HG02623 (cell line): ENCODE measurements at regions not wholly inside any gene's neighbourhood (a gene's known extent, or its start where the extent isn't known, plus 50 kb on each side); places are given as distances from the start of the nearest gene placed in this dataset.
"Not testable (repeated sequence)": the region's sequence is repeated elsewhere in the genome, so short reads cannot be mapped to it uniquely, and the experiment has no call there.

Experiments
- ATAC-seq: cut with Tn5 transposase; IDR thresholded peaks from one replicate; pipeline ENCODE4 v1.9.1; 2021; ENCODE audit warnings: moderate library complexity; ENCODE audit not compliant: unreplicated experiment

GRCh38 chr21:17050646-17051045, 462.2 kb upstream of the CXADR start:
- no peak for ATAC-seq

DNA sequence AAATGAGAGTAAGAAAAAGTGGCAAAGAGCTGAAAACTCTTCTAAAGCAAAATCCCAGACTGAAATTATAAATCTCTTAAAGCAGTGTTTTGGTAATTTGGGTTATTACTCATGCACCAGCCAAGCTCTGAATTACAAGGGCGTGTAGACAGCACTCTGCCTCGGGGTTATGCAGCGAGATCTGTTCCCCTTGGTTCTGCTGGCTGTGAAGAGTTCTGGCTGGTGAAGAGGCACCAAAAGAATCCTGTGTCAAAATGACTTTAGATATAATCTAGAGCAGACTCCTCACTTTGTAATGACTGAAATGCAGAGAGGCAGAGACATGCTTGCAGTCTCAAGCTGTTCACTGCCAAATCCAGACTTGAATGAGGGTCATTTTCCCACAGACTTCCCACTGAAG, 461.8 kb upstream of the CXADR start:
- no peak for ATAC-seq

- ATAC-seq, result no peak
These were observed 459.5 kb upstream of the CXADR start for GRCh38 chr21:17053321-17053720.

DNA sequence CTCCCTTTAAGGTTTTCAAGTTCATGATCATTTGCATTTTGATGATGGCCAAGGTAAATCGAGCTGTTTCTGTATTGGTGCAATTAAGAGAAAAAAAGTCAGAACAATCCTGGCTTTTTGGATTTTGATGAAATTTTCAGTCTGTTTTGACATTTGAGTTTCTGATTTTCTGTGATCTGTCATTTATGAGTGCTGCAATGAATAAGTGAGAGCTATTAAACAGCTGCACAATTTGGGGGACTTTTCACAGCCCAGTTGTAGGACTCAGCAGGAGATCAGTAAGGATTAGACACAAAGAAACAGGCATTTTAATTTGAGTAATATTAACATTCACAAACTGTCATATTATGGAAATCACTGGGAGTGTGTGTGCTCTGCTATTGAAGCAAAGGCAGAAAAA, 452.9 kb upstream of the CXADR start:
- no peak for ATAC-seq

DNA sequence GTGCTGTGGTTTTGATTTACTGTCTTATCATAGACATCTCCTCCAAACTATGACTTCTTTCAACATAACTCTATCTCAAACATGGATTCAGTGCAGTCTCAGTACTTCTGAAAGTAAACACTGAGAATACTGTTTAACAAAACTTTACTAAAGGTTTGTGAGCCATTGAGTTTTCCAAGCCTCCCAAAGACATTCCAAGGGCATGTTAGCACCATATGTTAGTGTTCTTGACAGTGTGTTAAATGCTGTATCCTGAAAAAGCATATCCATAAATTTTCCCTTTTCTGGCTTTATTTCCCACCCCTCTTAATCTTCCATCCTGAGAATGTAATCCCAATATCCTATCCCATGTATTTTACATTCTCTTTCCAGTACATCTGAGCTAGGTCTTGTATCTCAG, 446.8 kb upstream of the CXADR start:
- ATAC-seq, result no peak

DNA sequence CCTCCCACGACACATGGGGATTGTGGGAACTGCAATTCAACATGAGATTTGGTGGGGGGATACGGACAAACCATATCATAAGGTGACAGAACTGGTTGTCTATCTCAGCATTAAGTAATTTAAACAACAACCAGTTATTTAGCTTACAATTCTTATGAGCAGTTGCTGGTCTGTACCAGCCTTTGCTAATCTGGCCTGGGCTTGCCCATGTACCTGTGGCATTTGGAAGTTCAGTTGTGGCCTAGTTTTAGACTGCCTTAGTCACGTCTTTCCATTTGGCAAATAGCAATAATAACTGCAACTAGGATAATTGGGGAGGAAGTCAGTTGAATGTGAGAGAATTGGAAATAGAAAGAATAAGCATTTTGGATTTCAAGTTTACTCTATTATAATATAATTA, 441.8 kb upstream of the CXADR start:
- ATAC-seq, result no peak

- no peak for ATAC-seq
These were observed 431.6 kb upstream of the CXADR start for GRCh38 chr21:17081193-17081592.

GRCh38 chr21:17082843-17083483, 429.9 kb upstream of the CXADR start:
- no peak for ATAC-seq

DNA sequence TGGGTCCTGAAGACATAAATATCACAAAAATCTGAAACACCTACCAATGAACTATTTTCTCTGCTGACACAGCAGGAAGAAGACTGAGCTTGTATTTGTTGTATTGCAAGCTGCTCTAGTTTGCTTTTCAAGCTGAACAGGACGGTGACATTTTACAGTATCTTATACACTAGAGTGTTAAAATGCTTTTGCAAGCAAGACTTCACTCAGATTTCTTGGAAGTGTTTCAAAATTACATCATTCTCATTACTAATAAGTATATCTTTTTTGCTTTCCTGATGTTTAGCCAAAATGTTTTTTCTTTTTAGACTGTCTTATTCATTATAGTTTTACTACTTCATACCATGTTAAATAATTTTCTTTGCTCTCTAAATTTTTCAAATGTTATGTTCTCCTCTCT, 427.1 kb upstream of the CXADR start:
- ATAC-seq, result no peak

DNA sequence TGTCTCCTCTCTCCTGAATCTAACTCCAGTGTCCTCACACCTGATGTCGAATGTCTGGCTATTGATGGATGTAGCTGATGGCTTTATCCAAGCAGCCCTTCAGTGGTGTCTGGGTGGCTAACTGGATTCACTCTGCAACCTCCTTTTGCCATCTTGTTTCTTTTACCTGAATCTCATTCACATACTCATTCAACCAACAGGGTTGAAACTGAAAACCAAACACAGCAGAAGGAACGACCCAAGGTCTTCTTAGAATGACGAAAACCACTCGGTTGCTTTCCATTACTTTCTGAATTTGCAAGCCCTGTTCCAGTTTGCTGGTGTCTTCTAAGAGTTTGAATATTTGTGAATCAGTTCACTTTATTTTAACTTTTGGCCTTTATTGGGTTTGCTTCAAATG, 424.3 kb upstream of the CXADR start:
- ATAC-seq, result no peak

- ATAC-seq, result no peak
These were observed 423.8 kb upstream of the CXADR start for GRCh38 chr21:17089091-17089491.

DNA sequence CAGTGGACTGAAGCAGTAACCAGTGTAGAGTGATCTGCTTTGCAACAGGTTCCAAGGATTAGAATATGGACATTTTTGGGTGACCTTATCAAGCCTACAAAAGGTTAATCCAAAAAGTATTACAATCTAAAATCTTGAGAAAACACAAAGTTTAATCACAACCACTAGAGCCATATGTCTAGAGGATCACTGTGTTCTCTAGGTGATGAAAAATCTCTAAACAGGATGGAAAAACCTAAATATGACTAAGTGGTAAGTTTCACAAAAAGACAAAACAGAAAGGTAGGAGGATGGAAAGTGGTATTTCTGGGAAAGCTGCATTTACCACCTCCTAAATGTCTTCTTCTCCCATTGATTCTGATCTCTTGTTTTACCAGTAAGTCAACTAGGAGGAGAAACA, 411.1 kb upstream of the CXADR start:
- no peak for ATAC-seq

- no peak for ATAC-seq
These were observed 406.9 kb upstream of the CXADR start for GRCh38 chr21:17105932-17106331.

DNA sequence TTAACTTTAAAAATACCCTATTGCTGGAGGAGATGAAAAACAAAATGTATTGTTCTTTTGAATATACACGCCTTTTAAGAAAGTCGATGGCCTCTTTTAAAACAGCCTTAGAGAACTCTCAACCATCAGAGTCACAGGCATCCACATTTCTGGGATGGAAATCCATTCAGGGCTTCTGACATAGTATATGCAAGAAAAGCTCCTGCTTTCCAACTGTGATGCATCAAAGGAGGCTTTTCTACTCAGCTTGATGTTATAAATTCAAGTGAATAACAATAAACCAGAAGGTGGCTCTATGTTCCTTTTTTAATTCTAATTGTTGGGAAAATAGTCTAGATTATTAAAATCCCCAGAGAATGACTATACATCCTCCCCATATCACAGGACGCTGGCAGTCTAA, 398.8 kb upstream of the CXADR start:
- no peak for ATAC-seq

DNA sequence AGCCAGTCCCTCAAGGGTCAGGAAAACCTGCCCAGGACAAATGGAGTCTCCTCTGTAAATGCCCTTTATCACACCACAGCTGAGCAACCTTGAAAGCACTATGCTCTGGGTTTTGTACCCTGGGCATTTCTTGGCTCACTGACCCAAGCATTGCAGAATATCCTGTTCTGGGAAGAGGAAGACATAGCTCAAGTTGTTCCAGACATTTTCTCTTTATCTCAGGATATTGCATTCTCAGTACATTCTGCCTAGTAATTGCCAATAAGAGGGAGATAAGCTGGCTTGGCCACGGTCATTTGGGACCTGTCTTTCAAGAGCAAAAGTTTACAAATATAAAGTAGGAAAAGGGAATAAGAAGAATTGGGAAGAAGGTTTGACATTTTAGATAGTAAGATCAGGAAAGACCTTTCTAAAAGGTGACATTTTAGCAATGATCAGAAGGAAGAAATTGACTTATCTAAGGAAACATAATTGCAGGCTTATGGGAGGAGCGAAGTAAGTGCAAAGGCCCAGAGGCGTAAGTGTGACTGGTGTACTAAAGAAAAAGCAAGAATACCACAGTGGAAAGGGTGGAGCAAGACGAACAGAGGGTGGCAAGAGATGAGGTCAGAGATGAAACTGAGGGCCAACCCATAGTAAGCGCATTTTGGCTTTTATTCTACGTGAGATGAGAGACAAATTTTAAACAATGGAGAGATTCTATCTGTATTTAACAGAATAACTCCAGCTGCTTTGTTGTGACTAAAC, 394.0 kb upstream of the CXADR start:
- ATAC-seq, result no peak

GRCh38 chr21:17119466-17120297, 393.2 kb upstream of the CXADR start:
- ATAC-seq, result no peak

DNA sequence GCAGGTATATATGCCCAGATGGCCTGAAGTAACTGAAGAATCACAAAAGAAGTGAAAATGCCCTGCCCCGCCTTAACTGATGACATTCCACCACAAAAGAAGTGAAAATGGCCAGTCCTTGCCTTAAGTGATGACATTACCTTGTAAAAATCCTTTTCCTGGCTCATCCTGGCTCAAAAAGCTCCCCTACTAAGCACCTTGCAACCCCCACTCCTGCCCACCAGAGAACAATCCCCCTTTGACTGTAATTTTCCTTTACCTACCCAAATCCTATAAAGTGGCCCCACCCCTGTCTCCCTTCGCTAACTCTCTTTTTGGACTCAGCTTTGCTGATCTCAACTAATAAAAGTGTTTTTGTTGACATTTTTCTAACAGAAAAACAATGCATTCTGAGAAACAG, 385.4 kb upstream of the CXADR start:
- not testable (repeated sequence) for ATAC-seq

- ATAC-seq, result no peak
These were observed 384.7 kb upstream of the CXADR start for GRCh38 chr21:17128132-17128531.

DNA sequence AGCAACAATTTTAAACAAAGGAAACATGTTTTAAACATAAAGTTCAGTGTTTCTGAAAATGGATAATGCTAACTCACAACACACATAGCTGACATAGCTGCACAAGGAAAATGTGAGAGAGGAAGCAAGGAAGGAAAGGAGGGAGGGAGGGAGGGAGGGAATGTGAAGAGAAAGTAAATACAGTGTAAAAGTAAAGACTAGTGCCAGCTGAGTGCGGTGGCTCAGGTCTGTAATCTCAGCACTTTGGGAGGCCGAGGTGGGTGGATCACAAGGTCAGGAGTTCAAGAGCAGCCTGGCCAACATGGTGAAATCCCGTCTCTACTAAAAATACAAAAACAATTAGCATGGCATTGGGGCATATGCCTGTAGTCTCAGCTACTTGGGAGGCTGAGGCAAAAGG, 373.7 kb upstream of the CXADR start:
- not testable (repeated sequence) for ATAC-seq

DNA sequence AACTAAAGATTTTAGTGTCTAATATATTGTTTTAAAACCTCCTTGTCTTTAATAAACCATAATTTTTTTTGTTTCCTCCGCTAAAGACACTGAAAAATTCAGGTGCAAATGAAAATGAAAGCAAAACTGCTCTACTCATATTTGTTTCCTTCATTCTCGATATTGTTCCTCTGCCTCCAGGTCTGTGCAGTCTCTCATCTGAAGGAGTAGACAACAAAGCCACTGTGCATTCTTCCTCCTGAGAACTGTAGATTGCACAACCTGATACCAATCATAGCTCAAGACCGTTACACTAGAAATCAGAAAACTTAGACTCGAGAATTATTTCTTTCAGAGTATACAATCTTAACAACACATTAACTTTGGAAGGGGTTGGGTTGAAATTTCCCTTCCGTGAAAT, 373.1 kb upstream of the CXADR start:
- no peak for ATAC-seq

DNA sequence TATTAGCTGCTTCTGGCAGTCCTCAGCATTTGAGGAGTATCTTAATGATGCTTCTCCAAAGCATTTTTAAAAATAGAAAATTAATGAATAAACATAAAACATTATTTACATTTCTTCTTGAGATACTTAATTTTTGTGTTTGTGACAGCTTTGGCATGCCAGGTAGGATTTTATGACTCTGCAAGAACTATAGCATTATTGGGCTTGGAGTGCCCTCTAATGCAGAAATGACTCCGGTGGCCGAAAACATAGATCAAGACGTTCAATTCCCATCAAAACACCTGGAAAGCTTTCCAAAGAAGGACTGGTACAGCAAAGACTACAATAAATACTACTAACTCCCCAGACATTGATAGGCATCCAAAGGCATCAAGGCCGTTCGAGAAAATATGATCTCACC, 366.4 kb upstream of the CXADR start:
- ATAC-seq, result no peak

DNA sequence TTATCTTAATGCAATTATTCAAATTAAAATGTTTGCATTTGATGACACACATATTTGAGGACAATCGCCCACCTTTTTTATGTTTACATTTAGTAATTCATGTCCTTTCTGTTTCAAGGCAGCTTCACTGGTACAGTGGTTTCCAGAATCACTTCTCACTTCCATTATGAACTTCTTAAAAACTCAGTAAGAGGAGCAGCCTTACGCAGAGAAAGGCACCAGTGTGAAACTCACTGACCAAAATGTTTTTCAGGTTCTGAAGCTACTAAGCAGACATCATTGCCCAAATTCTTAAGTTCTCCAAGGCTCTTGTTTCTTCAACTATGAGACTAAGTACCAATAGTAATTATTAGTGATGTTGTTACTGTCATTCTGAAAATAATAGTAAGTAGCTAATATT, 353.1 kb upstream of the CXADR start:
- ATAC-seq, result no peak
